Right lobe of liver (tissue), 6 donors: ENCODE measurements at regions not wholly inside any gene's neighbourhood (a gene's known extent, or its start where the extent isn't known, plus 50 kb on each side); places are given as distances from the start of the nearest gene placed in this dataset.

Experiments used
- ATAC-seq, 4 donors: fragments of 200-7000 bp; cut with Tn5 transposase; one replicate each; pipeline ENCODE4 v1.9.1; 2020; ENCODE audit warnings: mild to moderate bottlenecking in 4 of 4, moderate library complexity in 4 of 4
- DNase-seq, 3 donors: peaks; one replicate each; pipeline ENCODE4 v3.0.0-alpha.2; 2020
- H3K27ac ChIP-seq, 3 donors: fragments of 200-600 bp; one replicate each; pipeline ENCODE4 v1.8.0; 2022
- H3K27me3 ChIP-seq, 2 donors: fragments of 200-600 bp; one replicate each; pipeline ENCODE4 v1.8.0; 2022
- H3K36me3 ChIP-seq, 4 donors: fragments of 200-600 bp; sonication (generic) in 1 of 4; one replicate each; pipeline versions ENCODE4 v1.5.1 to v1.8.0; 2017 to 2022; ENCODE audit warnings: control low read depth in 1 of 4
- H3K4me1 ChIP-seq, 4 donors: fragments of 200-600 bp; sonication (generic) in 1 of 4; one replicate each; pipeline versions ENCODE4 v1.5.1 to v1.8.0; 2017 to 2022; ENCODE audit warnings: control low read depth in 1 of 4
- H3K4me3 ChIP-seq, 3 donors: fragments of 200-600 bp; one replicate each; pipeline ENCODE4 v1.8.0; 2022
- H3K9me3 ChIP-seq, 4 donors: fragments of 200-600 bp; sonication (generic) in 1 of 4; one replicate each; pipeline versions ENCODE4 v1.5.1 to v1.8.0; 2017 to 2022; ENCODE audit warnings: control low read depth in 1 of 4
- CTCF ChIP-seq, 4 donors: fragments of 200-600 bp in 3 of 4; fragments of 450-650 bp in 1 of 4; IDR thresholded peaks; one replicate each; pipeline versions ENCODE4 v1.5.1 to v1.8.0; 2016 to 2022; ENCODE audit warnings: antibody characterized with exemption in 4 of 4, mild to moderate bottlenecking in 2 of 4
- POLR2A ChIP-seq: fragments of 450-650 bp; IDR thresholded peaks from one replicate; pipeline ENCODE4 v1.6.1; 2017; ENCODE audit warnings: antibody characterized with exemption, mild to moderate bottlenecking
- WGBS: methylation state at CpG from one replicate; pipeline ENCODE4 v1.1.6; 2018; ENCODE audit warnings: low coverage, low lambda C conversion rate; ENCODE audit not compliant: insufficient coverage; ENCODE audit errors: missing lambda C conversion rate; 5-methylcytosine and 5-hydroxymethylcytosine counted together
- intact Hi-C, 2 donors: fragments of 100-400 bp; cut with DNase I; formaldehyde crosslinking; loops; one replicate each; pipeline versions ENCODE4 v1.11.2 to v1.14.1; 2022
- donor health status: DM: no; HTN: yes; CAD: no.
- donor health status: DM: no; HTN: no; CAD: no.
- donor health status: DM: no; HTN: no; CAD: no.
- donor health status: DM: no; HTN: yes; CAD: no.
- donor health status: DM: no; HTN: yes; CAD: no.

- 64% methylated on average over 5 of the region's 5 CpGs for WGBS
- ATAC-seq, result no peak
These were observed 423.7 kb upstream of the TSHZ3 start for GRCh38 chr19:31772915-31773314.

GRCh38 chr19:31781542-31781941, 432.3 kb upstream of the TSHZ3 start:
- H3K27ac ChIP-seq, result no peak overlapping the region
- H3K4me3 ChIP-seq, result no peak overlapping the region
- no peaks in the 10 kb centered on the region for H3K4me1 ChIP-seq
- TF ChIP-seq CTCF (IDR thresholded peaks at IDR 0.05) (no peak), POLR2A (no peak)
- H3K36me3 ChIP-seq, result no peaks in the 10 kb centered on the region
- H3K9me3 ChIP-seq, result no peaks in the 10 kb centered on the region
- 41% methylated on average over 3 of the region's 4 CpGs for WGBS
- H3K27me3 ChIP-seq, result no peaks in the 10 kb centered on the region
- DNase-seq (no peak), ATAC-seq (no peak)
- intact Hi-C loops, result no loop called here

More at GRCh38 chr19:31772915-31773314, 423.7 kb upstream of the TSHZ3 start:
- TF ChIP-seq POLR2A (no peak), CTCF (IDR thresholded peaks at IDR 0.05) (no peak)
- intact Hi-C loops, result no loop called here
- no peaks in the 10 kb centered on the region for H3K36me3 ChIP-seq
- H3K27ac ChIP-seq, result no peak overlapping the region
- no peak for DNase-seq
- no peaks in the 10 kb centered on the region for H3K9me3 ChIP-seq
- H3K27me3 ChIP-seq, result no peaks in the 10 kb centered on the region
- no peak overlapping the region for H3K4me3 ChIP-seq
- H3K4me1 ChIP-seq, result no peaks in the 10 kb centered on the region

GRCh38 chr19:31783592-31783991, 434.4 kb upstream of the TSHZ3 start:
- no peak for TF ChIP-seq POLR2A
- no peak for TF ChIP-seq CTCF (IDR thresholded peaks at IDR 0.05)
- Histone ChIP-seq H3K27ac (no peak overlapping the region), H3K27me3 (no peaks in the 10 kb centered on the region), H3K9me3 (no peaks in the 10 kb centered on the region), H3K4me1 (no peaks in the 10 kb centered on the region), H3K4me3 (no peak overlapping the region), H3K36me3 (no peaks in the 10 kb centered on the region)
- WGBS, result 20% methylated on average over 1 of the region's 9 CpGs
- DNase-seq (no peak), ATAC-seq (no peak)
- intact Hi-C loops, result no loop called here

DNA sequence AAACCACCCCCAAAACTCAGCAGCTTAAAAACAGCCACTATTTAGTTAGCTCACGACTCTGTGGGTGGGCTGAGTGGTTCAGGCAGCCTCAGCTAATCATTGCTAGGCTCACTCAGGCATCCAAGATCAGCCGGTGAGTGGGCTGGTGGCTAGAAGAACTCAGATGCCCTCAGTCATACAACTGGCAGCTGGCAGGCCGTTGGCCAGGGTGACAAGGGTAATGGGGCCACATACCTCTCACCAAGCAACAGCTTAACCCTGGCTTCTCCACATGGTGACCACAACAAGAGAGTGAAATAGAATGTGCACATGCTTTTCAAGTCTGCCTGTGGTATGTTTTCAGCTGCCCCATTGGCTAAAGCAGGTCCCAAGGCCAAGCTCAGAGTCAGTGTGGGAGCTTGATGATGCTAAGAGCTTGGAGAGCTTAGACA, 435.4 kb upstream of the TSHZ3 start:
- intact Hi-C loops, result no loop called here
- H3K36me3 ChIP-seq, result no peaks in the 10 kb centered on the region
- H3K9me3 ChIP-seq, result no peaks in the 10 kb centered on the region
- ATAC-seq (no peak), DNase-seq (no peak)
- H3K4me1 ChIP-seq, result no peaks in the 10 kb centered on the region
- 33% methylated on average over 1 of the region's 3 CpGs for WGBS
- no peaks in the 10 kb centered on the region for H3K27me3 ChIP-seq
- H3K4me3 ChIP-seq, result no peak overlapping the region
- H3K27ac ChIP-seq, result no peak overlapping the region
- TF ChIP-seq CTCF (IDR thresholded peaks at IDR 0.05), result no peak
- TF ChIP-seq POLR2A, result no peak

- H3K4me1 ChIP-seq, result no peaks in the 10 kb centered on the region
- ATAC-seq (no peak), DNase-seq (no peak)
- no peak overlapping the region for H3K27ac ChIP-seq
- H3K36me3 ChIP-seq, result no peaks in the 10 kb centered on the region
- WGBS, result 60% methylated on average over 4 of the region's 4 CpGs
- no peak for TF ChIP-seq CTCF (IDR thresholded peaks at IDR 0.05)
- TF ChIP-seq POLR2A, result no peak
- no peak overlapping the region for H3K4me3 ChIP-seq
- intact Hi-C loops, result no loop called here
- H3K9me3 ChIP-seq, result no peaks in the 10 kb centered on the region
- H3K27me3 ChIP-seq, result no peaks in the 10 kb centered on the region
These were observed 452.4 kb upstream of the TSHZ3 start for GRCh38 chr19:31801611-31802010.
